ENCODE measurements at regions not wholly inside any gene's neighbourhood (a gene's known extent, or its start where the extent isn't known, plus 50 kb on each side); places are given as distances from the start of the nearest gene placed in this dataset.

- no CpG with 5 or more reads among the region's 1 CpG for WGBS (ENCODE audit: extremely low coverage, insufficient read length, low lambda C conversion rate)
- Histone ChIP-seq H3K9me3 (ENCODE audit: control insufficient read depth, low read depth, low read length) (no peaks in the 10 kb centered on the region), H3K4ac (ENCODE audit: low read depth, low read length) (no peak overlapping the region), H3K4me1 (ENCODE audit: insufficient read depth, low read length) (no peaks in the 10 kb centered on the region), H3K56ac (ENCODE audit: insufficient read length, low read depth, low read length) (no peak overlapping the region), H3K14ac (ENCODE audit: insufficient read depth, low read length) (no peak overlapping the region), H3K27me3 (ENCODE audit: insufficient read depth, low read length) (no peaks in the 10 kb centered on the region), H3K9ac (ENCODE audit: extremely low read depth, insufficient read length, low read length) (no peak overlapping the region), H2AK5ac (ENCODE audit: insufficient read length, low read length) (no peak overlapping the region), H4K20me1 (ENCODE audit: control insufficient read depth, insufficient read depth, insufficient read length) (no peaks in the 10 kb centered on the region), H2BK12ac (ENCODE audit: insufficient read length, low read depth, low read length) (no peak overlapping the region), H4K91ac (ENCODE audit: insufficient read length, low read depth, low read length) (no peak overlapping the region), H4K5ac (ENCODE audit: insufficient read length, low read depth, low read length) (no peak overlapping the region), H3K18ac (ENCODE audit: insufficient read length, low read depth, low read length) (no peak overlapping the region), H2BK120ac (ENCODE audit: low read depth, low read length, poor library complexity, severe bottlenecking) (no peak overlapping the region), H2AFZ (ENCODE audit: low read length) (no peak overlapping the region), H3K23ac (ENCODE audit: insufficient read length, low read depth, low read length) (no peak overlapping the region), H4K8ac (replicated peaks; ENCODE audit: insufficient read length, low read depth, low read length) (no peak overlapping the region), H2BK5ac (ENCODE audit: insufficient read length, low read length) (no peak overlapping the region), H3K27ac (ENCODE audit: insufficient read length, low read depth, low read length) (no peak overlapping the region), H3K79me1 (ENCODE audit: insufficient read depth, low read depth, low read length, poor library complexity, severe bottlenecking) (no peaks in the 10 kb centered on the region), H2BK15ac (ENCODE audit: low read depth, low read length) (no peak overlapping the region), H3K79me2 (ENCODE audit: insufficient read depth, low read length) (no peaks in the 10 kb centered on the region), H3K23me2 (ENCODE audit: insufficient read length, low read depth, low read length, poor library complexity, severe bottlenecking) (no peaks in the 10 kb centered on the region), H3T11ph (ENCODE audit: low read length) (no peak overlapping the region), H3K4me2 (ENCODE audit: insufficient read depth, insufficient read length, low read length) (no peak overlapping the region), H2BK20ac (ENCODE audit: low read depth, low read length, poor library complexity, severe bottlenecking) (no peak overlapping the region)
- no peak overlapping the region for H3K4me3 Mint-ChIP-seq
- peaks cover 2 to 4% of the 10 kb centered on the region in 2 experiments; a peak in 3 of 5 replicates for H3K9me3 Mint-ChIP-seq
- no peak overlapping the region for H3K27ac Mint-ChIP-seq
- no peak for TF ChIP-seq CTCF (conservative IDR thresholded peaks at IDR 0.05)
- no peaks in the 10 kb centered on the region; a peak in 2 of 7 replicates for H3K36me3 Mint-ChIP-seq (ENCODE audit: insufficient read depth in 1 of 3, low read depth in 3 of 3)
- DNase-seq, result no peak
- no peaks in the 10 kb centered on the region for H3K4me1 Mint-ChIP-seq
- no peaks in the 10 kb centered on the region for H3K27me3 Mint-ChIP-seq (ENCODE audit: low read depth)
Measured at GRCh38 chr5:63089147-63089546, 510.5 kb downstream of the LRRC70 start.

Measured in H9 (cell line).